ENCODE measurements at regions not wholly inside any gene's neighbourhood (a gene's known extent, or its start where the extent isn't known, plus 50 kb on each side); places are given as distances from the start of the nearest gene placed in this dataset.
"Not testable (repeated sequence)": the region's sequence is repeated elsewhere in the genome, so short reads cannot be mapped to it uniquely, and the experiment has no call there.

DNA sequence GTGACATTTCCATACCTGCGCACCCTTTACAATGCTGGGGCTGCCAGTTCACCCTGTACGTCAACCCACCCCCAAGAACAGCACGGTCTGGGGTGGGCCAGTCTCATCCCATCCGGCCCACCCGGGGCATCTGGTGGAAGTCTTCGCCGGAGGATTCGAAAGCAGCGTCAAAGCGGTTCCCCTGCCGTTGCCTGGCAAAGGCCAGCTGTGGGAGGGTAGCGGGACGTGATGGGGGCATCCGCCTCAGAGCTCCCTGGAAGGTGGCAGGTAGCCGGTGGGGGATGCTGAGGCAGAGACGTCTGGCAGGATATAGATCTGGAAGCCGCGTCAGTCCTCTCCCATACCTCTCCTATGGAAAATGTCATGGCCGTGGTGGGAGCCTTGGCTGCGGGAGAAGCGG, 749.1 kb upstream of the DEFB115 start:
- DNase-seq (ENCODE audit: low spot score): not testable (repeated sequence)

DNA sequence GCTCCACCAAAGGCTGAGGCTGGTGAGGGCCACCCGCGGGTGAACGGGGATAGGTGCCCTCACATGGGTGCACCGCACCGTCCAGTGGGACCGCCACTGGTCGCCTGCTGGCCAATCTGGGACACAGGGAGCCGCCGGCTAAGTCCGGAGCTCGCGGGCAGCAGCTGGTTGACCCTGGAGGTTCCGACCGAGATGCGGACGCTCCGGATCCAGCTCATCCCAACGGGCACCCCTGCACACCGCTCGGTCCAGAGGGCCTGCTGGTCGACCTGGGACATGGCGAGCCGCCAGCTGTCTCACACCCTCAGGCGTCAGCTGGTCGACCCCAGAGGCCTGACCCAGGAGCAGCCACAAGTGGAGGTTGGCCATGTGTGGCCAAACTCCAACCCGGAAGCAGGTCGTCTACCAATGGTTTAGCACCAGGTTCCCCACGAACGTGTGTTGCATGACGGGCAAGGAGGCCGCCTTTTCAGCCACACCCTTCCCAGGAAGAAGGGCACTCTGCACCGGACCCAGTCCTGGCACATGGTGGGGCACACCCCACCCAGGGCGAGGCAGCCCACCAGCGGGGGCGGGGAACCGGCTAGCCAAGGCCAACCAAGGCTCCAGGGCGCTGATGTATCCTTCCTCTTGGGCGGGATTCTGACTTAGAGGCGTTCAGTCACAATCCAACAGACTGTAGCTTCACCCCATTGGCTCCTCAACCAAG, 746.0 kb upstream of the DEFB115 start:
- no peak for DNase-seq (ENCODE audit: low spot score)

DNA sequence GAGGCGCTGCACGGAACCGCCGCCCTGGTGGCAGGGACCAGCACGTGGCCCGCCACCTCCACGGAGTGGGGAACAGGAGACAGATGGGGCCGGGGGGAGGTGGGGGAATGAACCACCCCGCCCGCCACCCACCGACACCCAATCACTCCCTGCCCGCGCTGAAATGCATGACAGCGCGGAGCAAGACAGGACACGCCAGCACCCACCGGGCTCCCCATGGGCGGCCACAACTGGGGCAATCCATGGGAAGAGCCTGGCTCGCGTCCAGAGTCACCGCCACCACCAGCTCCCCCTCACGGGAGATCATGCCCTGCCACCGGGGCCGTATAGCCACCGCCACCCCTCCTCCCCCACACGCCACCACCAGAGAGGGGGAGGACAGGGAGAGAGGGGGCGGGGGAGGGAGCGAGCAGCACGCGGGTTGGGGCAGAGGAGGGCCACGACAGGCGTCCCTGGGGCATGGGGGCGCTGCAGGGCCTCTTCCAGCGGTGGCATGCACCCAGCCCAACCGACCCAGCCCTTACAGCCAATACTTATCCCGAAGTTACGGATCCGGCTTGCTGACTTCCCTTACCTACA, 744.3 kb upstream of the DEFB115 start:
- DNase-seq (ENCODE audit: low spot score): peak; percentile 85

DNA sequence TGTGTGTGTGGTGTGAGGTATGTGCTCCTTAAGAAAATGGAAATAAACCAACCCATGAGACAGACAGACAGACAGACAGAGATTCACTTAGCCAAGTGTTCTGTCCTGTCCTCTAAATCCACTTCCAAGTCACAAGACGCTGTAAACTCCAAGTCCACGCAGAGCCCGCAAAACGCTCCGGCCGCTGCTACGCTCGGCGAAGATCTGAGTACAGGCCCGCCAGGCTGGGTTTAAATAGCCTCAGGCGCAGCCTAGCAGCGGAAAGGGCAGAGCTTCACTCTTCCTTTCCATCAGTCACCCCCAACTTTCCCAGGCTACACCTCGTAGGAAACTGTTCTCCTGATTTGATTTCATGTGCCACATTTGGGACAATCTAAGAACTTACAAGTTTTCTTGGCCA, 741.5 kb upstream of the DEFB115 start:
- not testable (repeated sequence) for DNase-seq (ENCODE audit: low spot score)

DNA sequence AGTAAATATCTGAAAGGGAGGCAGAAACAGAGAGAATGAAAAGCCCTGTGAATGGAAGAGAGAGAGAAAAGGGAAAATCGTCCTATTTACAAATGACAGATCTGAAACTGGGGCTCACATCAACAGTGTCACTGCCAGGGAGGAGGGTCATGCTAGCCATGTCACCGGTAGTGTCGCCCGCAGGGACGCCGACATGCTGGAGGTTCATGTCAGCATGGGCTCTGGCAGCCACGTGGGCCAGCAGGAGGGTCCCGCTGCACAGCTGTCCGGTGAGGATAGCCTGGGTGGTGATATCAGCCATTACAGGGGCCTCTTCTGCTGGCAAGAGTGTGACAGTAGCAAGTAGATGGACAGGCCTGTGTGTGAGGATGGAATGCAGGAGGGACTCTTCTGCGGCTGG, 738.6 kb upstream of the DEFB115 start:
- DNase-seq (ENCODE audit: low spot score): not testable (repeated sequence)

DNA sequence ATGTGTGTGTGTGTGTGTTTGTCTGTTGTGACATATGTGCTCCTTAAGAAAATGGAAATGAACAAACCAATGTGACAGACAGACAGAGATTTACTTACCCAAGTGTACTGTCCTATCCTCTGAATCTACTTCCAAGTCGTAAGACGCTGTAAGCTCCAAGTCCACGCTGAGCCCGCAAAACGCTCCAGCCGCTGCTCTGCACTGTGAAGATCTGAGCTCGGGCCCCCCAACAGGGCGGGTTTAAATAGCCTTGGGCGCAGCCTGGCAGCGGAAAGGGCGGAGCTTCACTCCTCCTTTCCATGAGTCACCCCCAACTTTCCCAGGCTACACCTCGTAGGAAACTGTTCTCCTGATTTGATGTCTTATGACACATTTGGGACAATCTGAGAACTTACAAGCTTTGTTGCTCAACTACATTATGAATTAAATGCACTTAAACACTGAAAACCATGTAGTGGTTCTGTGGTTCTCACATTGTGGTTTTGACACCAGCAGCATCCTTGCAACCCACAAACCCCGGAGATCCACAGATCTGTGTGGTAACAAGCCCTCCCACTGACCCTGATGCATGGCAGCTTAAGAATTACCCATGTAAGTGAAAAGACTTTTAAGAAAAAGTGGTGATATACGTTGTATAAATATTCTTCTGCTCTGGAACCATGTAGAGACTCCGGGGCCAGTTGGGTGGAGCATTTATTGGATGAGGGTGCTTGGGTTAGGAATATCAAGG, 735.6 kb upstream of the DEFB115 start:
- DNase-seq (ENCODE audit: low spot score): not testable (repeated sequence)

DNA sequence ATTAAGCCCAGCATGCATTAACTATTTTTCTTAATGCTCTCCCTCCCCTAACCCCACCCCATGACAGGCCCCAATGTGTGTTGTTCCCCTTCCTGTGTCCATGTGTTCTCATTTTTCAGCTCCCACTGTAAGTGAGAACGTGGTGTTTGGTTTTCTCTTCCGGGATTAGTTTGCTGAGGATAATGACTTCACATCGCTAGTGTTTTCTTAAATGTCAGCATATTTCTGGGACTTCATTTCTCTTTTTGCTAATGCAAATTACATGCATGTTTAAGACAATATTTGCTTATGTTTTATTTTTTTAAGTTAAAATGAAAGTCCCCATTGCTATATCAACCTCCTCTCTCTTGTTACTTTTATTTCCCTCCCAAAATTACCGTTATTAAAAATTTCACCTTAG, 733.3 kb upstream of the DEFB115 start:
- DNase-seq (ENCODE audit: low spot score): not testable (repeated sequence)

DNA sequence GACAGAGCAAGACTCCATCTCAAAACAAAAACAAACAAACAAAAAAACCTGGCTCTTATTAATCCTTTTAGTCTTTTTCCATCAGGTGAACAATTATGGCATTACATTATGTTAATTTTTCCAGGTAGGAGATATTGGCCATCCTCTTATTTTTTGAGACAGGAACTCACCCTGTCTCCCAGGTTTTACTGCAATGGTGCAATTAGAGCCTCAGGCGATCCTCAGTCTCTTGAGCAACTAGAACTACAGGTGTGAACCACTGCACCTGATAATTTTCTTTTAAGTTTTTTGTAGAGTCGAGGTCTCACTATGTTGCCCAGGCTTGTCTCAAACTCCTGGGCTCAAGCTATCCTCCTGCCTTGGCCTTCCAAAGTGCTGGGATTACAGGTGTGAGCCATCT, 732.7 kb upstream of the DEFB115 start:
- DNase-seq (ENCODE audit: low spot score): not testable (repeated sequence)

DNA sequence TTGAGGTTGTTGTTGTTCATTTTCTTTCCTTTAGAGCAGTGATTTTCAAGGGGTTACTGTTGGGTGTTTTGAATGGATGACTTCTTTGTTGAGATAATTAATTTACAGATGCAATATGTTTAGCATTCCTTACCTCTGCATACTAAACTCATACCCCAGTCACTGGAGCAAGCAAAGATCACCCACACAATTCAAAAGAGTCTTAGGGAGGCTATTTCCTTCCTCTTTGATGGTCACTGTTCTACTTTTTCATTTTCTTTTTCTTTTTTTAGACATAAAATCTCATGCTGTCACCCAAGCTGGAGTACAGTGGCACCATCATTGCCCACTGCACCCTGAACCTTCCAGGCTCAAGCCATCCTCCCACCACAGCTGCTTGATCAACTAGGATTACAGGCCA, 723.8 kb upstream of the DEFB115 start:
- not testable (repeated sequence) for DNase-seq (ENCODE audit: low spot score)

DNA sequence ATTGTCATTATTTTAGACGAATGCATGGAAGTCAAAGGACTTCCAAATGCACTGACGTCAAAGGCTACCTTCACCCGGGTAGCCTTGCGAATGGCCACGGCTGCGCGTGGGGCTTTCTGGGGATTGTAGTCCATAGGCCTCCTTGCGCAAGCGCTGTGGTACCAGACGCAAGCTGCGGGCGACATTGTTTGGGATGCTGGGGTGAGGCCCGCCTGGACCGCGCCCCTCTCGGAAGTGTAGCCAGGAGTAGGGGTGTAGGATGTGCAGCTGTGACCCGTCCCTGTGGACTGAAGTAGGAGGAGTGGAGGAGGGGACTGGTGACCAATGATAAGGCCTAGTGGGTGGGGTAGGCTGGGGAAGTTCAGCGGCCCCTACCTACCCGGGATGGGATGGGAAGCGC, 720.0 kb upstream of the DEFB115 start:
- not testable (repeated sequence) for DNase-seq (ENCODE audit: low spot score)

DNA sequence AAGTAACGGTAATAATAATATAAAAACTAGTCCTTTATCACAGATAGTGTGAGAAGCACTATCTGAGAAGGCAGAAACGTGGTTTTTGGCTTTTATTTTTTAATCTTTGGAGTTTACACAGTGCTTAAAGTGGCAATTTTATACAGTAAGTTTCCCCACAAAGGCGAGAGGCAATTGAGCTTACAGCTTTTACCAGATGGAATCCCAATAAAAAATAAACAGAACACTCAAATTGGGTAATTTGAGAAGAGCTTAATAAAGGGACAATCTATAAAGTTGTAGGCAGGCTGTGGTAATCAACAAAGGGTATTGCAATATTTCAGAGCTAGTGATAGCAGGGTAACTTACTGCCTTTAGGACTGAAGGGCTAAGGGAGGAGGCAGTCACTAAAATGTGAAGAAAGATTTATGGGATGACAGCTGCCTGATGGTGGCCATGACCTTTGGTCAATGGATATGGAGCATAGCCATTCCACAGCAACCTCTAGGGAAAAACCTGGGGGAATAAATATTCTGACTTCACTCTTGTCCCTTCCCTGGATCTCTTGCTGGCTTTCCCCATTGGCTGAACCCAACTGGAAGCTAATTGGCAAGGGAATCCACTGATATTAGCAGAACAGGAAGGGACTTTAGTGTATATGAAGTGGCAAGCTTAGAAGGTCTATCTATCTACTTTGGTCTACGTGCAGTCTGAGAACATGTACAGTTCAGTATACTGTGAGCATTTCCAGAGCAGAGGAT, 717.0 kb upstream of the DEFB115 start:
- DNase-seq (ENCODE audit: low spot score): not testable (repeated sequence)

DNA sequence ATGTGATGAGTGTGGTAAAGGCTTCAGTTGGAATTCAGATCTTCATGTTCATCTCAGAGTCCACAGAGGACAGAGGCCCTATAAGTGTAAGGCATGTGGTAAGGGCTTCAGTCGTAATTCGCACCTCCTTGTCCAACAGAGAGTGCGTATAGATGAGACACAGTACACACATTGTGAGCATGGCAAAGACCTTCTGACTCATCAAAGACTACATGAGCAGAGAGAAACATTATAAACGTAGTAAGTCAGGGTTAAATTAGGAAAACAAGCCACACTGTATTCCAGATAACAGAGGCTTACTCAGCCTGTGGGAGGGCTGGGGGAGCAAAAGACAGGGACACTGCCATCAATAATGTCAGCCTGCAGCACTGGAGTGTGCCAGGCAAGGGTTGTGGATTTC, 706.2 kb upstream of the DEFB115 start:
- not testable (repeated sequence) for DNase-seq (ENCODE audit: low spot score)

DNA sequence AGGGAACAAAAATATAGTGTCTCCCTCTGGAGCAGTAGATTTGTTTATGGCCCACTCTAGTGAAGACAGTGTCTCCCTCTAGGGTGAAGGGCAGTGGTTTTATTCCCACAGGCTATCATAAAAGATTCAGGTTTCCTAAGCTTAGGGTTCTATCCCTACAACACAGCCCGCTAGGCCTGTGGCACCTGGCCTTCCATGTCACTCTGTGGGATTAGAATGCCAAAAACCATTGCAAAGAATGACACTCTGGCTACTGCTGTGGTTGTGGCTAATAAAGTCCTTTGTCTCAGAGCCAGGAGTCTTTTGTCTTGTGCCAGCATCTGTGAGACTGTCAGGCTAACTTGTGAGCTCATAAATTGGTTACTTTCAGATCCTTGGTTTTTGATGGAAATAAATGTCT, 700.7 kb upstream of the DEFB115 start:
- not testable (repeated sequence) for DNase-seq (ENCODE audit: low spot score)

DNA sequence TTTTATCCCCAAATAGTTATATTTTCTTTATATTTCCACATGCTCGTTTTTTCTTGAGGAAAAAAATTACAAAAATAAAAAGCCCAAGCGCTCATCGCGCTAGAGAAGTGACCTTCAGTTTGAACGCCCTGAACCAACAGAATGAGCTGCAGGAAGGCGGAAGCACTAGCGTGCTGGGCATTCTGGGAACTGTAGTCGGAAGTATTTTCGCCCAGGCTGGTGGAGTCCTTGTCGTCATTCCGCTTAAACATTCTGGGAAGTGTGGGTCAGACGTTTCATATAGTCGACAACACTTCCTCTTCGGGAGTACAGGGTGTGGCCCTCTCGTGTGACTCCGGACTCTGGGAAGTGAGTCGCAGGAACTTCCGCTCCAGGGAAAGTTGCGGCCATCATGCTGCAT, 692.4 kb upstream of the DEFB115 start:
- not testable (repeated sequence) for DNase-seq (ENCODE audit: low spot score)

DNA sequence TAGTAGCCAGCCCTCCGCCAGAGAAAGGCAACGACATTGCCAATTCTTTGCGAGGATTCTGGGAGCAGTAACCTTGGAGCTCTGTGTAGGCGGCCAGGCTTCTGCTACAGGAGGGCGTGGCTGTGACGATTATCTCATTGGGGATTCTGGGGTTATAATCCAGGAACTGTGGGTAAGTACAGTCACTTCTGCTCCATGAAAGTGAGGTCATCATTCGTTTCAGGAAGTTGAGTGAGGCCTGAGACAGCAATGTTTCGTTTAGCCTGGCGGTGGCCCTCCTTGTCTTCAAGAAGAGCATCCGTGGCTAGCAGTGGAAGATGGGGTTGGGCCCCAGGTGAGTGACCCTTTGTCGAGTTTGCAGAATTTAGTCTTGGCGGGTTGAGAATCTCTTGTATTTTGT, 687.6 kb upstream of the DEFB115 start:
- DNase-seq (ENCODE audit: low spot score): not testable (repeated sequence)

DNA sequence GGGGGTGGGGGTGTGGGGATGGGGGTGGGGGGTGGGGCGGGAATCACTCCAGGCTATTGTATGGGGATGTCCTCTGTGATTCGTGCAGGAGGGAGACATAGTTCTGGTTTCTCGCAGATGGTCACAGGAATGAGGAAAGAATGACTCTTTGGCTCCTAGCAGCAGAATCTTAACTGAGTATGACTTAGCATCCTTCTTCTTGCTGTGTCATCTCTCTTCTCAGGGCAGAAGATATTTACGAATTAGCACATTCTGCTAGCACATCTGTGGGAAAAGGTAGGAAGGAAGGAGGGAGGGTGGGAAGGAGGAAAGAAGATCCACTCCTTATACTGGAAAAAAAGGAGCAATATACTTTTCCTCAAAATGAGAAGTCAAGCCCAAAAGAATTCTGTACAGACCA, 686.8 kb upstream of the DEFB115 start:
- not testable (repeated sequence) for DNase-seq (ENCODE audit: low spot score)

DNA sequence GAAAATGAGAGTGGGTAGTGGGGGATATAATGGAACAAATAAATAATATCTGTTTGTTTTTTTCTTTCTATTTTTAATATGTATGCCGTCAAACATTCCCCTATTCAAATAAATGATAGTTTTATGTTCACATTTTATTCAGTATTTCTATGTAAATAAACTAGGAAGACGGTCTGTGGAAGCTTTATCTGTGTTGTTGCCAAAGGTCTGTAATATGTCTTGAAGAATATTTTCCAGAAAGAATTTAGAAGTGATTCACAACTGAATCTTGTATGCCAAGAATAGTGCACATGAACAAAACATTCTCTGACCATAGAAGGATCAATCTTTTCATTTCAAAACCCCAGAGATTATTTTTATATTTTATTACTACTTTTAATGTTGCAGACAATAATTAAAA, 683.1 kb upstream of the DEFB115 start:
- not testable (repeated sequence) for DNase-seq (ENCODE audit: low spot score)

DNA sequence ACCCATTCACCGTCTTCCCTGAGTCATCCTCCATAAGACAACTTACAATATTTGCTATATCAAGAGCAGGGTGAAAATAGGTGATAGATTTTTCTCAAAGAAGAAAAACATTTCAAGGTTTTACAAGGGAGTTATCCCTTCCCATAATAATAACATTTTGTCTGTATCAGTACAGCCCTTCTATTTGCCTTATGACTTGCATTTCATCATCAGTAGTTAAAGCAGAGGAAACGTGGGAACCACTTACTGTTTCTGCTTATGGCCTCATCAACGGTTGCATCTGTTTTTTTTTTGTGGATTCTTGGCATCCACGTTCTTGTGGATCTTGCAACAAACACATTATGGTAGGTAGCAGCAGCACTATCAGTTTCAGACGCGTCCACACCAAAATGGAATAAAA, 678.4 kb upstream of the DEFB115 start:
- DNase-seq (ENCODE audit: low spot score): not testable (repeated sequence)

DNA sequence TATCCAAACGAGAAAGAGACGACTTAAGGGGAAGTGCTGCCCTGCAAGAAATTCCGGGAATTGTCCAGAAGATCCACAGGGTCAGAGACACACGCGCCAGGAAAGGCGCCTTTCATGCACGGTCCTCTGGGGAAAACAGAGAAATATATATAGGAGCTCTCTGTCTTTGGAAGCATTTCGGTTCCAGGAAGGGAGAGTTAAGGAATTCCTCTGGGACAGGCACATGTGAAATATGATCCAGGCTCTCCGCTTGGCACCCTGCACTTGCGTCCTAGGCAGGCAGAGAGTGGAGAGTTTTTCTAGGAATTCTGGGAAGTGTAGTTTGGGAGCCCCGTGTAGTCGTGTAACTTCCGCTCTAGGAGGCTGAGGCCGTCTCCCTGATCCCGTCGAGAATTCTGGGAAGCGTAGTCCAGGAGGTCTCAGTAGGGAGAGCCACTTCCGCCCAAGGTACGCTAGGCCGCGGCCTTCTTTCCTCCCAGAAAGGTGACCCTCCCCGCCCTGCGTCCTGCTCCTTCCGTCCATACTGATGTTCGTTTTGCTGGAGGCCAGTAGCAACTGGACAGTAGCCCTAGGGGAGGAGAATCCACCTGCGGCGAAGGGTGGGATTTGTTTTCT, 677.5 kb upstream of the DEFB115 start:
- not testable (repeated sequence) for DNase-seq (ENCODE audit: low spot score)

DNA sequence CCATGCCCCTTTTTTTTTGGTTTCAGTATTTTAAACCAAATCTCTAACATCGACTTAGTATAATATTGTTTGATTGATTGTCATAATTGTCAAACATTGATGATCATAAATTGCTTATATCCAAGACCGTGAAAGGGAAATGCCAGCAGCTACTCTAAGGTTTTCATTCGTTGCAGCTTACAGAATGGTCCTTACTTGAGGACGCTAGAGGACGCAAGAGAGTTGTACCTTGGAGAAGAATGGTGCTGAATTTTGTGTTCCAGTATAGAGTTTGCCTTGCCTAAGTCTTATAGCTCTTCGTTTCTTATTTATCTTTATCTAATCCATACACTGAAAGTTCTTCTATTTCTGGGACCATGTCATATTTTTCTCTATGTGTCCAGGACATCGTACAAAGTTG, 675.6 kb upstream of the DEFB115 start:
- not testable (repeated sequence) for DNase-seq (ENCODE audit: low spot score)

DNA sequence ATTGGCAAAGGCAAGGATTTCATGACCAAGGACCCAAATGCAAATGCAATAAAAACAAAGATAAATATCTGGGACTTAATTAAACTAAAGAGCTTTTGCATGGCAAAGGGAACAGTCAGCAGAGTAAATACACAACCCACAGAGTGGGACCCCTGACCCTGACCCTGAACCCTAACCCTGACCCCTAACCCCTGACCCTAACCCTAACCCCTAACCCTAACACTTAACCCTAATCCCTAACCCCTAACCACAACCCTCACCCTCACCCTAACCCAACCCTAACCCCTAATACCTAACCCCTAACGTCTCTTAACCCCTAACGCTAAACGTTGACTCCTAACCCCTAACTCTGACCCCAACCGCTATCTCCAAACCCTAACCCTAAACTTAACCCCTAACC, 673.1 kb upstream of the DEFB115 start:
- not testable (repeated sequence) for DNase-seq (ENCODE audit: low spot score)
